GM20431 (cell line): ENCODE measurements at regions not wholly inside any gene's neighbourhood (a gene's known extent, or its start where the extent isn't known, plus 50 kb on each side); places are given as distances from the start of the nearest gene placed in this dataset.
"Not testable (repeated sequence)": the region's sequence is repeated elsewhere in the genome, so short reads cannot be mapped to it uniquely, and the experiment has no call there.

Source experiments
- in situ Hi-C: fragments of 300-500 bp; cut with MseI, MboI; formaldehyde crosslinking; loops from one replicate; pipeline ENCODE4 v1.15.0; 2020; ENCODE audit warnings: low sequenced_read_pairs; ENCODE audit not compliant: unreplicated experiment

DNA sequence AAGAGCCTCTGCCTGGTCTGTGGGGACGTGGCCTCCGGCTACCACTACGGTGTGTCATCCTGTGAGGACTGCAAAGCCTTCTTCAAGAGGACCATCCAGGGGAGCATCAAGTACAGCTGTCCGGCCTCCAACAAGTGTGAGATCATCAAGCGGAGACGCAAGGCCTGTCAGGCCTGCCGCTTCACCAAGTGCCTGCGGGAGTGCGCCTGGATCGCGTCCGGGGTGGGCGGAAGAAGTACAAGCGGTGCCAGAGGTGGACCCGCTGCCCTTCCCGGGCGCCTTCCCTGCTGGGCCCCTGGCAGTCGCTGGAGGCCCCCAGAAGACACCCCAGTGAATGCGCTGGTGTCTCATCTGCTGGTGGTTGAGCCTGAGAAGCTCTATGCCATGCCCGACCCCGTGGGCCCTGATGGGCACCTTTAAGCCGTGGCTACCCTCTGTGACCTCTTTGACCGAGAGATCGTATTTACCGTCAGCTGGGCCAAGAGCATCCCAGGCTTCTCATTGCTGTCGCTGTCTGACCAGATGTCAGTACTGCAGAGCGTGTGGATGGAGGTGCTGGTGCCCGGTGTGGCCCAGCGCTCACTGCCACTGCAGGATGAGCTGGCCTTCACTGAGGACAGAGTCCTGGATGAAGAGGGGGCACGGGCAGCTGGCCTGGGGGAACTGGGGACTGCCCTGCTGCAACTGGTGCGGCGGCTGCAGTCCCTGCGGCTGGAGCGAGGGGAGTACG lies 84.3 kb downstream of the MRPL57 start:
- in situ Hi-C loops = not testable (repeated sequence)

- in situ Hi-C loops = not testable (repeated sequence)
Observed at GRCh38 chr13:21261487-21262216, 85.2 kb downstream of the MRPL57 start.

DNA sequence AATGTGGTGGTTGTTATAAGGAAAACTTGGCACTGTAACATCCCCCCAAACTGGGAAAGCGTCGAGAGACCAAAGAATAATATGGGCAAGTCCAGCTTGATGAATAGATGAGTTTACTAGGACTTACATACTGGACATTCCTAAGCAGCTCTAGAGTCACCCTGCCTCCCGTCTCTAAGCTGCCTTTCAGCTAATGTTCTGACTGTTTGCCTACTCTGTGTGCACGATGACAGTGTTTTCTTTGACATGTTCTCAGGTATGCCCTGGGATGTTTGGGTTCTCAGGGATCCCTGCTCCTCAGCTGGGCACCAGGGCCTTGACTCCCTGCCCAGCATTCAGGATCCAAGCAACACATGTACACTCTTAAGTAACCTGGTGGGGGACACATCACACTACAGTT lies 87.5 kb downstream of the MRPL57 start:
- in situ Hi-C loops = not testable (repeated sequence)

GRCh38 chr13:21268485-21268884 lies 92.0 kb downstream of the MRPL57 start:
- in situ Hi-C loops = not testable (repeated sequence)

DNA sequence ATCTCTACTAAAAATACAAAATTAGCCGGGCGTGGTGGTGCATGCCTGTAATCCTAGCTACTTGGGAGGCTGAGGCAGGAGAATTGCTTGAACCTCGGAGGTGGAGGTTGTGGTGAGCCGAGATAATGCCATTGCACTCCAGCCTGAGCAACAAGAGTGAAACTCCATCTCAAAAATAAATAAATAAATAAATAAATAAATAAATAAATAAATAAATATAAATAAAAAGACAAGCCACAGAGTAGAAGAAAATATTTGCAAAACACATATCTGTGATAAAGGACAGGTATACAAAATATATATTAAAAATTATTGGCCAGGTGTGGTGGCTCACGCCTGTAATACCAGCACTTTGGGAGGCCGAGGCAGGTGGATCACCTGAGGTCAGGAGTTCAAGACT lies 96.0 kb downstream of the MRPL57 start:
- in situ Hi-C loops = not testable (repeated sequence)

DNA sequence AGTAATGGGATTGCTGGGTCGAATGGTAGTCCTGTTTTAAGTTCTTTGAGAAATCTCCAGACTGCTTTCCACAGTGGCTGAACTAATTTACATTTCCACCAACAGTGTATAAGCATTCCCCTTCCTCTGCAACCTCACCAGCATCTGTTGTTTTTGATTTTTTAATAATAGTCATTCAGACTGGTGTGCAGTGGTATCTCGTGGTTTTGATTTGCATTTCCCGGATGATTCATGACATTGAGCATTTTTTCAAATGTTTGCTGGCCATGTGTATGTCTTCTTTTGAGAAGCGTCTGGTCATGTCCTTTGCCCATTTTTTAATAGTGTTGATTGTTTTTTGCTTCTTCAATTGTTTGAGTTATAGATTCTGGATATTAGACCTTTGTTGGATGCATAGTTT lies 98.0 kb downstream of the MRPL57 start:
- in situ Hi-C loops = not testable (repeated sequence)

GRCh38 chr13:21282065-21282464 lies 105.6 kb downstream of the MRPL57 start:
- in situ Hi-C loops = no loop called here

GRCh38 chr13:21287331-21287907 lies 111.0 kb downstream of the MRPL57 start:
- in situ Hi-C loops = no loop called here

GRCh38 chr13:21289475-21289874 lies 113.0 kb downstream of the MRPL57 start:
- in situ Hi-C loops = no loop called here

DNA sequence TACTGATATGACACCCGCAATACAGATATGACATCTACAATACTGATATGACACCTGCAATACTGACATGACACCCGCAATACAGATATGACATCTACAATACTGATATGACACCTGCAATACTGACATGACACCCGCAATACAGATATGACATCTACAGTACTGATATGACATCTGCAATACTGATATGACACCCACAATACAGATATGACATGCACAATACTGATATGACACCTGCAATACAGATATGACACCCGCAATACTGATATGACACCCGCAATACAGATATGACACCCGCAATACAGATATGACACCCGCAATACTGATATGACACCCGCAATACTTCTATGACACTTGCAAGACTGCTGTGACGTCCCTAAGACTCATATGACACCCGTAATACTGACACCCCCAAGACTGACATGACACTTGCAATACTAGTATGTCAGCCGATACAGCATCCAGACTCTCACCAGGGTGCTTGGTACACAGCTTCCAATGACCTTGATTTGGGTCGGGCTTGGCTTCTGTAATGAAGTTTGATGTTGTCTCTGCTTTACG lies 114.1 kb downstream of the MRPL57 start:
- in situ Hi-C loops = not testable (repeated sequence)

- in situ Hi-C loops = no loop called here
Observed at GRCh38 chr13:21291840-21292239, 115.4 kb downstream of the MRPL57 start.

GRCh38 chr13:21296991-21297390 lies 120.5 kb downstream of the MRPL57 start:
- in situ Hi-C loops = loop anchor here (5.0 kb wide), 1 partner anchor 180 kb away; no protein-coding TSS in a partner anchor

- in situ Hi-C loops = loop anchor here (5.0 kb wide), 1 partner anchor 180 kb away; no protein-coding TSS in a partner anchor
Observed at GRCh38 chr13:21297447-21297846, 121.0 kb downstream of the MRPL57 start.

DNA sequence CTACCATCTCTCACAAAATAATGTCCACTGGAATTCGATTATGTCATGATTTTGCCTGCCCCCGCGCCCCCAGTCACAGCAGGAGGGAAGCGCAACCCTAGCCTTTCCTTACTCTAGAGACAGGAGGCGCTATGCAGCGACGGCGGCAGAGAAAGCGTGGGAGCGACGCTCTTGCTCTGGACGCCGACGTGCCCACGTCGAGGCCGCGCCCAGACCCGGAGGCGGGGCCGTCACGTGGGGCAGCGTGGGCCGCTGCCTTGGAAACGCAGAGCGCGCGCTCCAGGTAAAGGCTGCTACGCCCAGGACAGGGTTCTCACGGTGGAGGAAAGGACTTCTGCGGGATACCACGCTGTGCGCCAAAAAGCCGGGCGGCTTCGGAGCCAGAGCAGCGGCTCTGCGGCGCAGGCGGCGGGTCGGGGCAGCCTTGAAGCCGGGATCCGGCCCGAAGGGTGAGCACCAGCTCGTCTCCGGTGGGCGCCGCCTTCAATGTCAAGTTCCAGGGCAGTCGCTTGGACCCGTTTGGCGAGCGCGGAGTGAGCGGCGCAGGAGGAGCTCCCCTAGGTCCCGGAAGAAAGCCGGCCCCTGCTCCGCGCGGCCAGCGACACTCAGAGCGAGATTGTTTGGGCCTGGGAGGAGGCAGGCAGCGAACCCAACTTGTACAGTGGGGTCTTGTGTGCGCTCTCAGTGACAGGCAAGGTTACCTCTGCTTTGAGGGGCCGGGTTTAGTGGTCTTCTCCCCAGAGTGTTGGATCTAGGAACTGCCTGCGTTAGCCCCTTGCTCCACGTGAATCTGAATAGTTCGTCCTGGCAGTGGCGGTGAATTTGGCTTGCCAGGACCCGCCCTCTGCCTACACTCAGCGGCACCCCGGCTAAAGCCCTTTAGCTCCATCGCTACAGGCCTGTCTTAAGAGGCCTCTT lies 121.7 kb downstream of the MRPL57 start:
- in situ Hi-C loops = loop anchor here (5.0 kb wide), 1 partner anchor 179 kb away; no protein-coding TSS in a partner anchor

DNA sequence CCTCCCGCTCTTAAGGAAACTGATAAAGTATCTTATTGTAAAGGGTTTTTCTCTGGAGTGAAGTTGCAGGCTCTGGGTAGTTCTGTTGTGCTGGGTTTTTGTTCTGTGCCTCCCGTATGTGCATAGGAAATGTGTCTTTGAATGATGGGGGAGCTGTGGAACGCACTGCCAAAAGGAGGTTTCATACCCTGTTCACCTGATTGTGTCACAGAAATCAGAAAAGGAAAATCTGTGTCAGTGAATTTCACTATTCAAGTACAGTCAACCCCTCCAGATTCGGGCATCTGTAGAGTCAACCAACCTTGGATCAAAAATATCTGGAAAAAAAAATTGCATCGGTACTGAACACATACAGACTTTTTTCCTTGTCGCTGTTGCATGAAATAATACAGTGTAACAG lies 127.8 kb downstream of the MRPL57 start:
- in situ Hi-C loops = no loop called here

DNA sequence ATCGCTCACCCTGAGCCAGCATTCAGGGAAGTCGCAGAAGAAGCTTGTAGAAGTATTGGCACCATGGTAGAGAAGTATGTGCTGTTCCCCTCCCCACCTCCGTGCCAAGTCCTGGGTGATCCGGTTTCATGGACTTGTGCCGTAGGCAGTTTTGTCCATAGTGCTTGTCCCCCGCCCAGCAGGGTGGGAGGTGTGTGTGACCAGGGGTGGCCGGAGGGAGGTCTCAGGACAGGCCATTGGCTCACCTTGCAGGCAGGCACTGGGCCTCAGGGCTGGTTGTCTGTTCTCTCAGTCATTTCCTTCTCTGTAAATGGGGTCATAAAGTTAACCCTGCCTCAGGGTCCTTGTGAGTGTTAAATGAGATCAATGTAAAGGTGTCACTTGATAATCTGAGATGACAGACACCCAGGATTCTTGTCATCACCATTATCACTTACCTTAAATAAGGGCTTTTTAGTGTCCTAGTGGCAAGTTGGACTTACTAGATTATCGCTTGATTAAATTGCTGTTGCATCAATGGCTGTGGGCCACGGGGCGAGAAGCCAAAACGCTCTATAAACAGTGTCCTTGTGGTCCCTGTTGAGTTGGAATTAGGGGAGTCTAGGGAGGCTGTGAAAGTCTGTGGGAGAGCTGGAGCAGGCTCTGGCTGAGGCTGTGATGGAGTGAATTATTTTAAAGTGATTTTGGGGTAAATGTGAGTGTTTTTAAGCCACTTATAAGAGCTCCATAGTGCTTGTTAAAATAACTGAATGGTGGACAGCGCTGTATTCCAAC lies 130.0 kb downstream of the MRPL57 start:
- in situ Hi-C loops = not testable (repeated sequence)

DNA sequence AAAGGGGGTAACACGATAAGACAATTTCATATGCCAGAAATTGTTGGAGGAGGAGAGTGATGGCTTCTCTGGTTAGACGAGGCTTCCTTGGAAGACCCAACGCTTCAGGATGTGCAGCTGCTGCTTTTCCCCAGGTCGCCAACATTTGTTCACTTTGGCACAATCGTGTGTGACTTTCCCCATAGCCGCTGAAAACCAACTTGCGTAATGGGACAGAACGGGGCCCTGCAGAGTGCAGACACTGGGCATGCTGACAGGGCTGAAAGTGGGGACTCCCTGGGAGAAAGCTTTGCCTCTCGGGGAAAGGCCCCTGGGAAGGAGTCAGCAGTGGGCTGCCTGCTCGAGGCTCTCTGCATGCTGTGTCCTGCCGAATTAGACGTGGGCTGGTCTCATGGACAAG lies 130.7 kb downstream of the MRPL57 start:
- in situ Hi-C loops = not testable (repeated sequence)

DNA sequence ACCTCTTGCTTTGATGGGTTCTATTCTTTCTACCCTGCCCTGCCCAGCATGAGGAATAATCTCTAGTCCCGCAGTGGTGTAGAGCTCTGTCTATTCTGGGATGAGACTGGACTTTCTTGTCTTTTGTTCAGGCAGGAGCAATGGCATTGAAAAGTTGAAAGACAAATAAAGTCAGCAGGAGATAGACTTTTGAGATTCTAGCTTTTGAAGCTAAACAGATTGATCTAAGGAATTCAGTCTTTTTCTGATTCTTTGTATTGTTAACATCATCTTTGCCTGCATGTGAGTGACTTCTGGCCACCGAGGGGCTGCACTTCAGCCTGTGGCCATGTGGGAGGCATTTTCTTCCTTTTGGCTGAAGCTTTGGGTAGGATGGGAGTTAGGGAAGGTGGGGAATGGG lies 132.4 kb downstream of the MRPL57 start:
- in situ Hi-C loops = no loop called here

- in situ Hi-C loops = no loop called here
Observed at GRCh38 chr13:21309542-21310172, 133.2 kb downstream of the MRPL57 start.
